OCI-LY3 (cell line): ENCODE measurements at regions not wholly inside any gene's neighbourhood (a gene's known extent, or its start where the extent isn't known, plus 50 kb on each side); places are given as distances from the start of the nearest gene placed in this dataset.
"Not testable (repeated sequence)": the region's sequence is repeated elsewhere in the genome, so short reads cannot be mapped to it uniquely, and the experiment has no call there.

ENCODE experiments used
- H2AFZ ChIP-seq: fragments of 200-600, 300-600 bp; shearing (Covaris generic); 2 replicates; pipeline ENCODE4 v1.6.0; 2014; ENCODE audit warnings: antibody characterized with exemption, low read depth, low read length
- H3K27ac ChIP-seq: fragments of 200-600, 300-600 bp; sonication (generic); 2 replicates; pipeline ENCODE4 v1.5.1; 2014; ENCODE audit warnings: mild to moderate bottlenecking, low read length, moderate library complexity, mixed read lengths
- H3K27me3 ChIP-seq: fragments of 200-600, 300-600 bp; sonication (generic); 2 replicates; pipeline ENCODE4 v1.6.1; 2014; ENCODE audit warnings: low read depth, low read length, mixed read lengths
- H3K36me3 ChIP-seq: fragments of 200-600, 300-600 bp; sonication (generic); replicated peaks from 2 replicates; pipeline ENCODE3; 2014; ENCODE audit warnings: low read depth, low read length, mixed read lengths
- H3K4me1 ChIP-seq: fragments of 300-600, 200-600 bp; sonication (generic); 2 replicates; pipeline ENCODE4 v1.6.1; 2014; ENCODE audit warnings: low read length, mixed read lengths
- H3K4me2 ChIP-seq: fragments of 200-600, 300-600 bp; sonication (generic); 2 replicates; pipeline ENCODE4 v1.6.1; 2014; ENCODE audit warnings: low read length, mixed read lengths
- H3K4me3 ChIP-seq: fragments of 300-600, 200-600 bp; sonication (generic); 2 replicates; pipeline ENCODE4 v1.5.1; 2014; ENCODE audit warnings: antibody characterized with exemption, mild to moderate bottlenecking, low read length, moderate library complexity
- H3K79me2 ChIP-seq: fragments of 300-600, 200-600 bp; shearing (Covaris generic); 2 replicates; pipeline ENCODE4 v1.6.1; 2014; ENCODE audit warnings: mild to moderate bottlenecking, low read length, mixed read lengths
- H3K9ac ChIP-seq: fragments of 300-600, 200-600 bp; shearing (Covaris generic); 2 replicates; pipeline ENCODE4 v1.6.0; 2014; ENCODE audit warnings: mild to moderate bottlenecking, low read length, moderate library complexity
- H3K9me3 ChIP-seq: fragments of 200-600, 300-600 bp; shearing (Covaris generic); 2 replicates; pipeline ENCODE4 v1.6.1; 2014; ENCODE audit warnings: low read length, mixed read lengths; ENCODE audit not compliant: insufficient read depth
- H4K20me1 ChIP-seq: fragments of 200-600, 300-600 bp; sonication (generic); 2 replicates; pipeline ENCODE4 v1.6.1; 2016; ENCODE audit warnings: low read length, mixed read lengths; ENCODE audit not compliant: insufficient read depth
- EZH2phosphoT487 ChIP-seq: fragments of 200-600 bp; shearing (Covaris generic); IDR thresholded peaks from 2 replicates; pipeline ENCODE4 v1.6.1; 2018; ENCODE audit warnings: antibody characterized with exemption, mixed run types, low read depth
- TF ChIP-seq, protein P1 (sequence below): fragments of 200-600, 300-600 bp; sonication (generic); IDR thresholded peaks from 2 replicates; pipeline ENCODE4 v1.5.1; 2014; ENCODE audit warnings: antibody characterized with exemption, low read length, low read depth

DNA sequence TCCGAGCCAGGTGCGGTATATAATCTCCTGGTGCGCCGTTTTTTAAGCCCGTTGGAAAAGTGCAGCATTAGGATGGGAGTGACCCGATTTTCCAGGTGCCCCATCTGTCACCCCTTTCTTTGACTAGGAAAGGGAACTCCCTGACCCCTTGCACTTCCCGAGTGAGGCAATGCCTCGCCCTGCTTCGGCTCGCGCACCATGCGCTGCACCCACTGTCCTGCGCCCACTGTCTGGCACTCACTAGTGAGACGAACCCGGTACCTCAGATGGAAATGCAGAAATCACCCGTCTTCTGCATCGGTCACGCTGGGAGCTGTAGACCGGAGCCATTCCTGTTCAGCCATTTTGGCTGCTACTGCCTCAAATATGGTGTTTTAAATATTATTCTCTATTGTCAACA, 198.0 kb downstream of the MEIS1 start:
- not testable (repeated sequence) for H3K4me1 ChIP-seq, H3K4me3 ChIP-seq, H3K27ac ChIP-seq, H3K4me2 ChIP-seq, H3K9me3 ChIP-seq, H3K9ac ChIP-seq, H3K27me3 ChIP-seq, H3K36me3 ChIP-seq, H4K20me1 ChIP-seq, H3K79me2 ChIP-seq, H2AFZ ChIP-seq

DNA sequence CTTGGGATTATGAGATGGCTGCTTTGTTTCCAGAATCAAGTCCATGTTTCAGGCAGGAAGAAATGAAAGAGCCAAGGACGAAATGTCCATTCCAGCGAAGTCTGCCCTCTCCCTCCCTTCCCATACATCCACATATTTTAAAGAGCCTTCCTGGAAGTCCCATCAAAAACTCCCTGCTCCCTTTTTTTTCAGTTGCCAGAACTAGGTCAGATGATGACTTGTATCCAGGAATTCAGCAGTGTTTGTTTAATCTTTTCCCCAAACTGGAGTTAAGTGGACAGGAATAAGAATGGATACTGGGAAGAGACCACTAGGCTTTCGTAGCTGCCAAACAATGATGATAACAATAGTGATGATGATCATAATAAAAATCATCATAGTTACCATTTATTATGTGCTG, 198.7 kb downstream of the MEIS1 start:
- no peaks in the 10 kb centered on the region for H3K9me3 ChIP-seq
- no peak for TF ChIP-seq EZH2phosphoT487
- TF ChIP-seq, protein P1, sequence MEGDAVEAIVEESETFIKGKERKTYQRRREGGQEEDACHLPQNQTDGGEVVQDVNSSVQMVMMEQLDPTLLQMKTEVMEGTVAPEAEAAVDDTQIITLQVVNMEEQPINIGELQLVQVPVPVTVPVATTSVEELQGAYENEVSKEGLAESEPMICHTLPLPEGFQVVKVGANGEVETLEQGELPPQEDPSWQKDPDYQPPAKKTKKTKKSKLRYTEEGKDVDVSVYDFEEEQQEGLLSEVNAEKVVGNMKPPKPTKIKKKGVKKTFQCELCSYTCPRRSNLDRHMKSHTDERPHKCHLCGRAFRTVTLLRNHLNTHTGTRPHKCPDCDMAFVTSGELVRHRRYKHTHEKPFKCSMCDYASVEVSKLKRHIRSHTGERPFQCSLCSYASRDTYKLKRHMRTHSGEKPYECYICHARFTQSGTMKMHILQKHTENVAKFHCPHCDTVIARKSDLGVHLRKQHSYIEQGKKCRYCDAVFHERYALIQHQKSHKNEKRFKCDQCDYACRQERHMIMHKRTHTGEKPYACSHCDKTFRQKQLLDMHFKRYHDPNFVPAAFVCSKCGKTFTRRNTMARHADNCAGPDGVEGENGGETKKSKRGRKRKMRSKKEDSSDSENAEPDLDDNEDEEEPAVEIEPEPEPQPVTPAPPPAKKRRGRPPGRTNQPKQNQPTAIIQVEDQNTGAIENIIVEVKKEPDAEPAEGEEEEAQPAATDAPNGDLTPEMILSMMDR = no peak
- H3K4me1 ChIP-seq = no peaks in the 10 kb centered on the region
- no peak overlapping the region for H3K4me2 ChIP-seq
- no peak overlapping the region for H3K4me3 ChIP-seq
- no peak overlapping the region for H3K27ac ChIP-seq
- no peaks in the 10 kb centered on the region for H3K79me2 ChIP-seq
- no peaks in the 10 kb centered on the region for H3K36me3 ChIP-seq
- H3K9ac ChIP-seq = no peak overlapping the region
- H3K27me3 ChIP-seq = no peaks in the 10 kb centered on the region
- H2AFZ ChIP-seq = no peak overlapping the region
- no peaks in the 10 kb centered on the region for H4K20me1 ChIP-seq

DNA sequence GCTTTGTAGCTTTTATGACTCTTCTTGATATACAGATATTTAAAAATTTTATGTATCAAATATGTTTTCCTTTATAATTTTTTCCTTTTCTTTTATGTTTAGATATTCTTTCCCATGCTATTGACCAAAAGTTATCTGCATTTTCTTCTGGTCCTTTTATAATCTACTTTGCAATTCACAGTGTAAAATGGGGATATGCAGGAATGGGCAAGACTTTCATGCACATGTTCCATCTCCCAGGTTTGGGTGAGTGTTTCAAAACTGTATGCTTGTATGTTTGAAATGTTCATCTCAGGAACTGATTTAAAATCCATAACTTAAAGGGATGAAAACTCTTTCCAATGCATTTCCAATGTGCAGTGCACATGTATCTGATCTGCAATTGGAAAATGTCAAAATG, 199.9 kb downstream of the MEIS1 start:
- H3K27ac ChIP-seq = no peak overlapping the region
- no peak overlapping the region for H3K9ac ChIP-seq
- no peaks in the 10 kb centered on the region for H3K4me1 ChIP-seq
- TF ChIP-seq, protein P1 = no peak
- TF ChIP-seq EZH2phosphoT487 = no peak
- H3K27me3 ChIP-seq = no peaks in the 10 kb centered on the region
- H3K4me3 ChIP-seq = no peak overlapping the region
- H3K9me3 ChIP-seq = no peaks in the 10 kb centered on the region
- H3K4me2 ChIP-seq = no peak overlapping the region
- H4K20me1 ChIP-seq = no peaks in the 10 kb centered on the region
- H3K79me2 ChIP-seq = no peaks in the 10 kb centered on the region
- H2AFZ ChIP-seq = no peak overlapping the region
- H3K36me3 ChIP-seq = no peaks in the 10 kb centered on the region

DNA sequence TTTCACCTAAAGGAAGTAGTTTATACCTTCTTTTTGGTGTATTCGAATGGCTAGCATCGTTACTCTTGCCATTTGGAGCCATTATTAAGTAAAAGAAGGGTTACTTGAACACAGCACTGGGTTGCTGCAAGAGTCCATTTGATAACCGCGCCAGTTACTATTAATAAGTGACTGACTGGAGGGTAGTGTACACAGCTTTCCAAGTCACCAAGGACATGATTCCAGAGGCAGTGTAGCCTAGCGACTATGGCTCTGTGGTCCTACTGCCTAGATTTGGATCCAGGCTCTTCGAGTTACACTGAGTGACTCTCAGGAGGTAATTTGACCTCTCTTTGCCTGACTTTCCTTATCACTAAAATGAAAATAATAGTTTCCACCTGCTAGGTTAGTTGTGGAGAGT, 206.8 kb downstream of the MEIS1 start:
- TF ChIP-seq, protein P1 = no peak
- TF ChIP-seq EZH2phosphoT487 = no peak
- no peaks in the 10 kb centered on the region for H3K36me3 ChIP-seq
- no peaks in the 10 kb centered on the region for H3K9me3 ChIP-seq
- H4K20me1 ChIP-seq = no peaks in the 10 kb centered on the region
- no peaks in the 10 kb centered on the region for H3K27me3 ChIP-seq
- no peaks in the 10 kb centered on the region for H3K79me2 ChIP-seq
- H3K4me3 ChIP-seq = no peak overlapping the region
- no peak overlapping the region for H3K9ac ChIP-seq
- no peak overlapping the region for H3K4me2 ChIP-seq
- H2AFZ ChIP-seq = no peak overlapping the region
- H3K4me1 ChIP-seq = no peaks in the 10 kb centered on the region
- no peak overlapping the region for H3K27ac ChIP-seq

DNA sequence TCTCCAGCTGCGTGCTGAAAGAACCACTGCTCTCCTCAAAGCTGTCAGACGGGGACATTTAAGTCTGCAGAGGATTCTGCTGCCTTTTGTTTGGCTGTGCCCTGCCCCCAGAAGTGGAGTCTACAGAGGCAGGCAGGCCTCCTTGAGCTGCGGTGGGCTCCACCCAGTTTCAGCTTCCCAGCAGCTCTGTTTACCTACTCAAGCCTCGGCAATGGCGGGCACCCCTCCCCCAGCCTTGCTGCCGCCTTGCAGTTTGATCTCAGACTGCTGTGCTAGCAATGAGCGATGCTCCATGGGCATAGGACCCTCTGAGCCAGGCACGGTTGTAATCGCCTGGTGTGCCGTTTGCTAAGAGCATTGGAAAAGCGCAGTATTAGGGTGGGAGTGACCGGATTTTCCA, 213.2 kb downstream of the MEIS1 start:
- not testable (repeated sequence) for H2AFZ ChIP-seq, H3K27ac ChIP-seq, H3K9me3 ChIP-seq, H3K27me3 ChIP-seq, H3K36me3 ChIP-seq, H3K4me2 ChIP-seq, H4K20me1 ChIP-seq, H3K9ac ChIP-seq, H3K4me3 ChIP-seq, H3K4me1 ChIP-seq, H3K79me2 ChIP-seq
